ENCODE measurements at regions not wholly inside any gene's neighbourhood (a gene's known extent, or its start where the extent isn't known, plus 50 kb on each side); places are given as distances from the start of the nearest gene placed in this dataset.

GRCh38 chr6:157772820-157773219, 50.2 kb upstream of the SNX9 start:
- no peak for DNase-seq (ENCODE audit: low spot score)
